GM12878 (cell line): ENCODE measurements at regions not wholly inside any gene's neighbourhood (a gene's known extent, or its start where the extent isn't known, plus 50 kb on each side); places are given as distances from the start of the nearest gene placed in this dataset.

Experiments
- DPF2 ChIP-seq: fragments of 450-650 bp; IDR thresholded peaks from 2 replicates; pipeline ENCODE4 v1.6.1; 2017; ENCODE audit warnings: mild to moderate bottlenecking
- SUZ12 ChIP-seq: fragments of 200-600 bp; sonication (generic); IDR thresholded peaks from one replicate; pipeline ENCODE4 v1.6.1; 2018; ENCODE audit warnings: antibody characterized with exemption, mild to moderate bottlenecking; ENCODE audit not compliant: unreplicated experiment
- TF ChIP-seq, protein P1 (sequence below), 3 experiments: IDR thresholded peaks in 2 of 3; conservative IDR thresholded peaks in 1 of 3; 2 replicates each; pipeline ENCODE4 v1.5.1; 2011; ENCODE audit warnings: low read depth in 3 of 3, low read length in 3 of 3, mild to moderate bottlenecking in 3 of 3, control low read depth in 2 of 3, moderate library complexity in 2 of 3, inconsistent platforms in 1 of 3, mixed read lengths in 1 of 3; ENCODE audit not compliant: control insufficient read depth in 2 of 3, insufficient read depth in 1 of 3; ENCODE audit errors: extremely low read depth in 1 of 3

DNA sequence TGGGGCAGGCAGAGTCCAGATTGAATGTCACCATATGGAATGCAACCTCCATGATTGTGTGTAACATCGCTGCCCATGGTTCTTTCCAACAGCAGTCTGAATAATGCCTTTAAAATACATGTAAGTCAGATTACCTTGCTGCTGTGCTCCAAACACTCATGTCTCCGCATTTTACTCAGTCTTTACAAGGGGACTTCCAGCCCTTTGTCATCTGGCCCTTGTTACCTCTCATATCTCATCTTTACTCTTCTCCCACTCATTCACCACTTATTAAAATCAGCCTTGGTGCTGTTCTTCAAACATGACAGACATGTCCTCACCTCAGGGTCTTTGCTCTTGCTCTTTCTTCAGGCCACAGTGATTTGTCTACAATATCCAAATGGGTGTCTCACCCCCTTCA lies 200.4 kb upstream of the GYPA start:
- TF ChIP-seq DPF2: no peak
- no peak for TF ChIP-seq SUZ12
- TF ChIP-seq, protein P1, sequence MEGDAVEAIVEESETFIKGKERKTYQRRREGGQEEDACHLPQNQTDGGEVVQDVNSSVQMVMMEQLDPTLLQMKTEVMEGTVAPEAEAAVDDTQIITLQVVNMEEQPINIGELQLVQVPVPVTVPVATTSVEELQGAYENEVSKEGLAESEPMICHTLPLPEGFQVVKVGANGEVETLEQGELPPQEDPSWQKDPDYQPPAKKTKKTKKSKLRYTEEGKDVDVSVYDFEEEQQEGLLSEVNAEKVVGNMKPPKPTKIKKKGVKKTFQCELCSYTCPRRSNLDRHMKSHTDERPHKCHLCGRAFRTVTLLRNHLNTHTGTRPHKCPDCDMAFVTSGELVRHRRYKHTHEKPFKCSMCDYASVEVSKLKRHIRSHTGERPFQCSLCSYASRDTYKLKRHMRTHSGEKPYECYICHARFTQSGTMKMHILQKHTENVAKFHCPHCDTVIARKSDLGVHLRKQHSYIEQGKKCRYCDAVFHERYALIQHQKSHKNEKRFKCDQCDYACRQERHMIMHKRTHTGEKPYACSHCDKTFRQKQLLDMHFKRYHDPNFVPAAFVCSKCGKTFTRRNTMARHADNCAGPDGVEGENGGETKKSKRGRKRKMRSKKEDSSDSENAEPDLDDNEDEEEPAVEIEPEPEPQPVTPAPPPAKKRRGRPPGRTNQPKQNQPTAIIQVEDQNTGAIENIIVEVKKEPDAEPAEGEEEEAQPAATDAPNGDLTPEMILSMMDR (IDR thresholded peaks at IDR 0.05 in 2 of 3, conservative IDR thresholded peaks at IDR 0.05 in 1 of 3; ENCODE audit: control insufficient read depth in 2 of 3, extremely low read depth in 1 of 3, insufficient read depth in 1 of 3, low read depth in 3 of 3, low read length in 3 of 3): no peak
